K562 (cell line): ENCODE measurements at regions not wholly inside any gene's neighbourhood (a gene's known extent, or its start where the extent isn't known, plus 50 kb on each side); places are given as distances from the start of the nearest gene placed in this dataset.

Experiments
- ATAC-seq: fragments of 200-7000 bp; cut with Tn5 transposase; 3 replicates; pipeline ENCODE4 v1.9.1; 2020; ENCODE audit warnings: moderate library complexity
- BruUV-seq: library from RNA; stranded (reverse); fragments of 400-500 nt; replicated peaks from 2 replicates; lab custom pipeline; 2021; lab: Mats Ljungman, UMichigan
- CTCF ChIA-PET: fragments of 300-600 bp; formaldehyde crosslinking; extraction: SDS; loops from one replicate; lab custom pipeline; 2021; ENCODE audit warnings: low intra/inter-chr PET ratio; lab: Yijun Ruan, JAX
- POLR2A ChIA-PET: fragments of 300-600, 350-650 bp; sonication (Branson Sonifier 250); formaldehyde crosslinking; extraction: SDS; loops from one replicate; lab custom pipeline; 2021; ENCODE audit warnings: antibody characterized with exemption, inconsistent platforms; lab: Yijun Ruan, JAX
- DNase-seq, 4 experiments: peaks; one replicate each; pipeline versions ENCODE4 v3.0.0 to v3.0.0-alpha.2; 2011 to 2018; ENCODE audit warnings: low spot score in 3 of 4, mixed read lengths in 3 of 4; ENCODE audit errors: extremely low read depth in 1 of 4
- FAIRE-seq: peaks from 2 replicates; lab custom pipeline; 2011; peaks lifted over from hg19 to GRCh38; lab: Jason Lieb, UNC
- H2AFZ ChIP-seq: 2 replicates; pipeline ENCODE4 v1.6.0; 2011; ENCODE audit warnings: low read depth, low read length, control low read depth, inconsistent platforms
- H3K27ac ChIP-seq: fragments of 200-600 bp; 3 replicates; pipeline ENCODE4 v1.8.0; 2011; ENCODE audit warnings: low read depth, mild to moderate bottlenecking, control low read depth, inconsistent platforms, low read length, moderate library complexity, mixed read lengths; ENCODE audit errors: extremely low read depth
- H3K27me3 ChIP-seq, 2 experiments: fragments of 300-600 bp in 1 of 2; 2 replicates in 1 of 2; 3 replicates in 1 of 2; pipeline versions ENCODE4 v1.6.0 to v1.8.0; 2011; ENCODE audit warnings: inconsistent platforms in 2 of 2, low read length in 2 of 2, mild to moderate bottlenecking in 1 of 2, mixed read lengths in 1 of 2, moderate library complexity in 1 of 2; ENCODE audit not compliant: control insufficient read depth in 2 of 2, insufficient read depth in 2 of 2
- H3K36me3 ChIP-seq: fragments of 300-600 bp; 3 replicates; pipeline ENCODE4 v1.8.0; 2011; ENCODE audit warnings: mild to moderate bottlenecking, low read length, inconsistent platforms; ENCODE audit not compliant: control insufficient read depth, insufficient read depth
- H3K4me1 ChIP-seq, 2 experiments: fragments of 200-600 bp in 1 of 2; replicated peaks in 1 of 2; 2 replicates in 1 of 2; 3 replicates in 1 of 2; pipeline versions ENCODE4 v1.5.1 to v1.8.0; 2011; ENCODE audit warnings: inconsistent platforms in 2 of 2, low read length in 2 of 2, mild to moderate bottlenecking in 1 of 2, mixed read lengths in 1 of 2, moderate library complexity in 1 of 2; ENCODE audit not compliant: control insufficient read depth in 2 of 2, insufficient read depth in 2 of 2
- H3K4me2 ChIP-seq: 2 replicates; pipeline ENCODE4 v1.6.1; 2011; ENCODE audit warnings: low read length, control low read depth, inconsistent platforms, mixed read lengths; ENCODE audit not compliant: insufficient read depth
- H3K4me3 ChIP-seq: fragments of 200-600 bp; sonication (generic), shearing (Covaris generic); 2 replicates; pipeline ENCODE4 v1.5.1; 2016; ENCODE audit warnings: control low read depth, inconsistent platforms
- H3K79me2 ChIP-seq: fragments of 200-600 bp; 3 replicates; pipeline ENCODE4 v1.8.0; 2011; ENCODE audit warnings: low read length, inconsistent platforms; ENCODE audit not compliant: control insufficient read depth, insufficient read depth
- H3K9ac ChIP-seq, 2 experiments: 2 replicates each; pipeline versions ENCODE4 v1.6.0 to v1.6.1; 2011; ENCODE audit warnings: low read depth in 2 of 2, low read length in 2 of 2, control low read depth in 1 of 2, inconsistent platforms in 1 of 2, mild to moderate bottlenecking in 1 of 2, mixed read lengths in 1 of 2; ENCODE audit not compliant: insufficient read depth in 1 of 2
- H3K9me1 ChIP-seq: one replicate; pipeline ENCODE4 v1.6.0; 2011; ENCODE audit warnings: inconsistent platforms, mild to moderate bottlenecking, low read length, moderate library complexity; ENCODE audit not compliant: control insufficient read depth, insufficient read depth
- H3K9me3 ChIP-seq: replicated peaks from 2 replicates; pipeline ENCODE4 v1.5.1; 2011; ENCODE audit warnings: low read depth, low read length, inconsistent platforms; ENCODE audit not compliant: control insufficient read depth, insufficient read depth
- H4K20me1 ChIP-seq: replicated peaks from 2 replicates; pipeline ENCODE4 v1.6.1; 2011; ENCODE audit warnings: low read length, inconsistent platforms, mixed read lengths; ENCODE audit not compliant: control insufficient read depth, insufficient read depth
- ARID1B ChIP-seq: fragments of 450-650 bp; IDR thresholded peaks from 2 replicates; pipeline ENCODE4 v1.6.1; 2016; ENCODE audit warnings: antibody characterized with exemption, mild to moderate bottlenecking, inconsistent platforms
- HDAC2 ChIP-seq: fragments of 450-650 bp; IDR thresholded peaks from 2 replicates; pipeline ENCODE4 v1.6.1; 2016; ENCODE audit warnings: mild to moderate bottlenecking
- MAFG ChIP-seq: fragments of 450-650 bp; conservative IDR thresholded peaks from 2 replicates; pipeline ENCODE4 v1.6.1; 2016; ENCODE audit warnings: missing genetic modification characterization, missing compliant biosample characterization
- NR2C1 ChIP-seq, 2 experiments: fragments of 450-650 bp; IDR thresholded peaks; 2 replicates each; pipeline ENCODE4 v1.6.1; 2017; ENCODE audit warnings: mild to moderate bottlenecking in 2 of 2, antibody characterized with exemption in 1 of 2, inconsistent platforms in 1 of 2, missing compliant biosample characterization in 1 of 2, missing genetic modification characterization in 1 of 2
- RAD51 ChIP-seq: fragments of 450-650 bp; IDR thresholded peaks from 2 replicates; pipeline ENCODE4 v1.7.1; 2016; ENCODE audit warnings: low read depth, mild to moderate bottlenecking, borderline replicate concordance
- TOE1 ChIP-seq, 2 experiments: fragments of 450-650 bp in 1 of 2; sonication (generic) in 1 of 2; formaldehyde crosslinking in 1 of 2; IDR thresholded peaks; 2 replicates each; pipeline versions ENCODE4 v1.7.1 to v1.8.0; 2016 to 2022; ENCODE audit warnings: borderline replicate concordance in 2 of 2, mild to moderate bottlenecking in 2 of 2, antibody characterized with exemption in 1 of 2, inconsistent platforms in 1 of 2, low read depth in 1 of 2, missing genetic modification reagents in 1 of 2, moderate library complexity in 1 of 2
- ZBTB8A ChIP-seq: fragments of 450-650 bp; IDR thresholded peaks from 2 replicates; pipeline ENCODE4 v1.6.1; 2018; ENCODE audit warnings: mild to moderate bottlenecking, moderate library complexity; ENCODE audit not compliant: partially characterized antibody
- WGBS: fragments of 100-300 bp; shearing (Covaris generic); methylation state at CpG from one replicate; pipeline ENCODE4 v1.1.6; 2016; ENCODE audit warnings: low coverage, mixed read lengths; ENCODE audit not compliant: insufficient coverage; ENCODE audit errors: missing lambda C conversion rate; 5-methylcytosine and 5-hydroxymethylcytosine counted together
- in situ Hi-C: fragments of 300-500 bp; cut with MboI; formaldehyde crosslinking; loops from 4 replicates; pipeline ENCODE4 v1.15.0; 2018; ENCODE audit warnings: inconsistent platforms, mixed read lengths
- intact Hi-C: fragments of 100-400 bp; cut with micrococcal nuclease; formaldehyde crosslinking; loops from 2 replicates; pipeline ENCODE4 v1.14.2; 2022
- TF ChIP-seq, protein P1 (sequence below): fragments of 450-650 bp; IDR thresholded peaks from 2 replicates; pipeline ENCODE4 v1.6.1; 2016; ENCODE audit warnings: missing biosample characterization, missing genetic modification characterization
- TF ChIP-seq, protein P2 (sequence below), 2 experiments: fragments of 450-650 bp in 1 of 2; sonication (generic) in 1 of 2; formaldehyde crosslinking in 1 of 2; IDR thresholded peaks in 1 of 2; conservative IDR thresholded peaks in 1 of 2; 2 replicates each; pipeline versions ENCODE4 v1.6.1 to v1.8.1; 2016 to 2023; ENCODE audit warnings: mild to moderate bottlenecking in 2 of 2, moderate library complexity in 2 of 2, inconsistent platforms in 1 of 2, missing genetic modification reagents in 1 of 2
- TF ChIP-seq, protein P3 (sequence below): sonication (generic); formaldehyde crosslinking; IDR thresholded peaks from 2 replicates; pipeline ENCODE4 v1.5.0; 2020; ENCODE audit warnings: missing genetic modification reagents

DNA sequence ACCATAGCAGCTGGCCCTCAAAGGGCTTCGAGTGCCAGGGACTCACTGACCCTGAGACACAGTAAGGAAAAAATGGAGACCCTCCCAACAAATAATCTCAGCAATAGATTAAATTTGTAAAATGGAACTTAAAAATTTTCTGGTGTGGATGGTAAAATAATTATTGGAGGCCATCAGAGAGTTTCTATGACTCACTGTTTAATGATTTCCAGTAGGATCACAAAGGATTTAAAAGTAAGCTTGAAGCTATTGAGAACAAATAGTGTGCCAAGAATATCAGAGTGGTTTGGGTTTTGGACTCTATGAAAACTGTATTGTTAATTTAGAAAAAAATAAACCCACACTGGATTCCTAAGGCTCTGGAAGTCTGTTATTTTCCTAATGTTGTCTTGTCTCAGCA, 115.2 kb upstream of the AKIRIN2 start:
- TF ChIP-seq ZBTB8A (no peak), RAD51 (no peak), MAFG (tag) (no peak)
- intact Hi-C loops (no loop called here), in situ Hi-C loops (no loop called here)
- no peaks in the 10 kb centered on the region for H3K79me2 ChIP-seq
- H3K27me3 ChIP-seq, result peaks cover 8 to 16% of the 10 kb centered on the region in 2 experiments; a peak in 3 of 5 replicates
- no peak overlapping the region for H3K9ac ChIP-seq
- H3K27ac ChIP-seq, result no peak overlapping the region
- DNase-seq, result no peak
- no peak for ATAC-seq
- BruUV-seq, result no TSS peak
- no peaks in the 10 kb centered on the region for H4K20me1 ChIP-seq
- no peak for FAIRE-seq
- H3K36me3 ChIP-seq, result no peaks in the 10 kb centered on the region
- CTCF ChIA-PET, result no interaction called here
- H2AFZ ChIP-seq, result no peak overlapping the region
- POLR2A ChIA-PET, result interaction anchor here (1.8 kb wide), 1 partner anchor 18 kb away, joined by 4 read pairs; no protein-coding TSS in a partner anchor
- no peak overlapping the region for H3K4me3 ChIP-seq
- no peaks in the 10 kb centered on the region for H3K9me1 ChIP-seq
- no peaks in the 10 kb centered on the region for H3K9me3 ChIP-seq
- H3K4me2 ChIP-seq, result no peak overlapping the region
- 0% methylated on average over 1 of the region's 1 CpG for WGBS
- H3K4me1 ChIP-seq, result no peaks in the 10 kb centered on the region

DNA sequence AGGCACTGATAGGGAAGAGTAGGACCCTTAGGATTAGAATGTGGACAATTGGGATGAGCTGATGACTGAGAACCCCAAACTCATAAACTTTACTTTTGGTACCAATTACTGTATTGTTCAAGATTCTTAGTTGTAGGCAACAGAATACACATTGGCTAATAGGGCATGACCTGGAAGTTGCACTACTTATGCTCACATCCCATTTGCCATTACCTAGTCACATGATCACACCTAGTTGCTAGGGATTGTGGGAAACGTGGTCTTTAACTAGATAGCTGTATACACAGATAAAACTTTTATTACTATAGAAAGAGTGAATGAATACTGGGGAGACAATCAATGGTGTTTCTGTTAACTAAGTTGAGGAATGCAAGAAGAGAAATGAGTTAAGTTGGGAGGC, 113.4 kb upstream of the AKIRIN2 start:
- no peak overlapping the region for H3K4me3 ChIP-seq
- no peak for ATAC-seq
- no peak overlapping the region for H3K4me2 ChIP-seq
- BruUV-seq, result no TSS peak
- DNase-seq, result no peak
- FAIRE-seq, result no peak
- no peak overlapping the region for H3K9ac ChIP-seq
- H3K36me3 ChIP-seq, result no peaks in the 10 kb centered on the region
- H2AFZ ChIP-seq, result no peak overlapping the region
- in situ Hi-C loops (no loop called here), intact Hi-C loops (no loop called here)
- POLR2A ChIA-PET, result interaction anchor here (0.8 kb wide), 1 partner anchor 9 kb away, joined by 6 read pairs; no protein-coding TSS in a partner anchor
- H3K79me2 ChIP-seq, result no peaks in the 10 kb centered on the region
- no peak overlapping the region for H3K27ac ChIP-seq
- WGBS, result 0% methylated on average over 1 of the region's 1 CpG
- H3K9me3 ChIP-seq, result no peaks in the 10 kb centered on the region
- CTCF ChIA-PET, result no interaction called here
- H3K4me1 ChIP-seq, result no peaks in the 10 kb centered on the region
- peaks cover 8 to 17% of the 10 kb centered on the region in 2 experiments; a peak in 4 of 5 replicates for H3K27me3 ChIP-seq
- no peaks in the 10 kb centered on the region; the same call in 1 of the 2 replicates for H4K20me1 ChIP-seq
- no peaks in the 10 kb centered on the region for H3K9me1 ChIP-seq
- TF ChIP-seq NR2C1 (IDR thresholded peaks at IDR 0.05) (peak; percentile 35; the same call in 1 of the 2 replicates), NR2C1 (tag; IDR thresholded peaks at IDR 0.05) (peak; percentile 69), TOE1 (IDR thresholded peaks at IDR 0.05; ENCODE audit: borderline replicate concordance) (no peak), TOE1 (CRISPR knock-in tag; IDR thresholded peaks at IDR 0.05; ENCODE audit: borderline replicate concordance, low read depth) (no peak), HDAC2 (no peak), ARID1B (no peak)
- TF ChIP-seq, protein P1, sequence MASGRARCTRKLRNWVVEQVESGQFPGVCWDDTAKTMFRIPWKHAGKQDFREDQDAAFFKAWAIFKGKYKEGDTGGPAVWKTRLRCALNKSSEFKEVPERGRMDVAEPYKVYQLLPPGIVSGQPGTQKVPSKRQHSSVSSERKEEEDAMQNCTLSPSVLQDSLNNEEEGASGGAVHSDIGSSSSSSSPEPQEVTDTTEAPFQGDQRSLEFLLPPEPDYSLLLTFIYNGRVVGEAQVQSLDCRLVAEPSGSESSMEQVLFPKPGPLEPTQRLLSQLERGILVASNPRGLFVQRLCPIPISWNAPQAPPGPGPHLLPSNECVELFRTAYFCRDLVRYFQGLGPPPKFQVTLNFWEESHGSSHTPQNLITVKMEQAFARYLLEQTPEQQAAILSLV, result no peak
- TF ChIP-seq, protein P2, sequence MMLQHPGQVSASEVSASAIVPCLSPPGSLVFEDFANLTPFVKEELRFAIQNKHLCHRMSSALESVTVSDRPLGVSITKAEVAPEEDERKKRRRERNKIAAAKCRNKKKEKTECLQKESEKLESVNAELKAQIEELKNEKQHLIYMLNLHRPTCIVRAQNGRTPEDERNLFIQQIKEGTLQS (IDR thresholded peaks at IDR 0.05), result no peak
- TF ChIP-seq, protein P2 (CRISPR knock-in tag; conservative IDR thresholded peaks at IDR 0.05), result no peak
- TF ChIP-seq, protein P3, sequence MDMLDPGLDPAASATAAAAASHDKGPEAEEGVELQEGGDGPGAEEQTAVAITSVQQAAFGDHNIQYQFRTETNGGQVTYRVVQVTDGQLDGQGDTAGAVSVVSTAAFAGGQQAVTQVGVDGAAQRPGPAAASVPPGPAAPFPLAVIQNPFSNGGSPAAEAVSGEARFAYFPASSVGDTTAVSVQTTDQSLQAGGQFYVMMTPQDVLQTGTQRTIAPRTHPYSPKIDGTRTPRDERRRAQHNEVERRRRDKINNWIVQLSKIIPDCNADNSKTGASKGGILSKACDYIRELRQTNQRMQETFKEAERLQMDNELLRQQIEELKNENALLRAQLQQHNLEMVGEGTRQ (CRISPR knock-in tag), result peak; percentile 31; the same call in 1 of the 2 replicates
